ENCODE measurements at regions not wholly inside any gene's neighbourhood (a gene's known extent, or its start where the extent isn't known, plus 50 kb on each side); places are given as distances from the start of the nearest gene placed in this dataset.
"Not testable (repeated sequence)": the region's sequence is repeated elsewhere in the genome, so short reads cannot be mapped to it uniquely, and the experiment has no call there.

DNA sequence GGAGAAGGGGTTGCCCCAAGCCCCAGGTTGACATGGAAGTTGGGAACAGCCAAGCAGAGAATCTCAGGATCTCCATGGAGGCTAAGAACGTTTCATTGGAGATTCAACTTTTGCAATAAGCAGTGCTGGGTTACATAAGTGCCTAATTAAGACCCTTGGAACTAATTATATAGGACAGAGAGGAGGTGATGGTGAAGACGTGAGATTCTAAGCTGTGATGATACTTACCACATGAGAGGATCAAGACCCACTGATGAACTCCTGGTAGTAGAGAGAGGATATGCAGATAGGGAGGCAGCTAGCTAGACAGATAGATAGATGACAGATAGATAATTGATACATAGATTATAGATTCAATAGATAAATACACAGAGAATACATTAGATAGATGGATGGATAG lies 278.5 kb downstream of the SHOX start:
- TF ChIP-seq, protein P1, sequence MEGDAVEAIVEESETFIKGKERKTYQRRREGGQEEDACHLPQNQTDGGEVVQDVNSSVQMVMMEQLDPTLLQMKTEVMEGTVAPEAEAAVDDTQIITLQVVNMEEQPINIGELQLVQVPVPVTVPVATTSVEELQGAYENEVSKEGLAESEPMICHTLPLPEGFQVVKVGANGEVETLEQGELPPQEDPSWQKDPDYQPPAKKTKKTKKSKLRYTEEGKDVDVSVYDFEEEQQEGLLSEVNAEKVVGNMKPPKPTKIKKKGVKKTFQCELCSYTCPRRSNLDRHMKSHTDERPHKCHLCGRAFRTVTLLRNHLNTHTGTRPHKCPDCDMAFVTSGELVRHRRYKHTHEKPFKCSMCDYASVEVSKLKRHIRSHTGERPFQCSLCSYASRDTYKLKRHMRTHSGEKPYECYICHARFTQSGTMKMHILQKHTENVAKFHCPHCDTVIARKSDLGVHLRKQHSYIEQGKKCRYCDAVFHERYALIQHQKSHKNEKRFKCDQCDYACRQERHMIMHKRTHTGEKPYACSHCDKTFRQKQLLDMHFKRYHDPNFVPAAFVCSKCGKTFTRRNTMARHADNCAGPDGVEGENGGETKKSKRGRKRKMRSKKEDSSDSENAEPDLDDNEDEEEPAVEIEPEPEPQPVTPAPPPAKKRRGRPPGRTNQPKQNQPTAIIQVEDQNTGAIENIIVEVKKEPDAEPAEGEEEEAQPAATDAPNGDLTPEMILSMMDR (IDR thresholded peaks at IDR 0.05): not testable (repeated sequence)
- TF ChIP-seq POLR2AphosphoS5 (IDR thresholded peaks at IDR 0.05): not testable (repeated sequence)

Measured in breast epithelium (tissue), 3 donors.